Peyer's patch (tissue), 4 donors: ENCODE measurements at regions not wholly inside any gene's neighbourhood (a gene's known extent, or its start where the extent isn't known, plus 50 kb on each side); places are given as distances from the start of the nearest gene placed in this dataset.

Experiments
- CTCF ChIP-seq, 6 experiments: fragments of 450-650 bp in 4 of 6; fragments of 200-600 bp in 2 of 6; sonication (generic) in 1 of 6; IDR thresholded peaks; one replicate each; pipeline ENCODE4 v1.5.1; 2017 to 2019; ENCODE audit warnings: antibody characterized with exemption in 6 of 6, mild to moderate bottlenecking in 3 of 6, moderate library complexity in 1 of 6
- POLR2A ChIP-seq, 2 donors: fragments of 450-650 bp; IDR thresholded peaks; one replicate each; pipeline ENCODE4 v1.5.1; 2017; ENCODE audit warnings: antibody characterized with exemption in 2 of 2, mild to moderate bottlenecking in 2 of 2, moderate library complexity in 2 of 2

DNA sequence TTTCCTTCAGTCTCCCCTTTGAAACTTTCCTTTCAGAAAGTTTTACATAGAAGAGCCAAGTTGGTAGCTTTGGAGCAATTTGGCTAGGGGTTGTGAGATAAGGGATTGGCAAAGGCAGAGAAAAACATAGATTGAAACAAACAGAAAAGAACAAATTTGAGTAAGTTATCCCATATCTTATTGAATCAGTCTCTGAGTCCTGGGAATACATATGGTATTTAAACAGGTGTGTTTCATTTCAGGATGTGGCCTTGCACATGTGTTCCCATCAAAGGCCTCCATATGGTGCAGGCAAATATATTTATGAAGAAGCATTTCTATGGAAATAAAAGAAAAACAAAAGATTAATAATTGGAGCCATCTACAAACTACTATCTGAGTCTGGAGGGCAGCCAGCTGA lies 227.9 kb upstream of the ZFP42 start:
- TF ChIP-seq POLR2A (IDR thresholded peaks at IDR 0.05) (no peak), CTCF (IDR thresholded peaks at IDR 0.05) (no peak)
